ENCODE measurements at regions not wholly inside any gene's neighbourhood (a gene's known extent, or its start where the extent isn't known, plus 50 kb on each side); places are given as distances from the start of the nearest gene placed in this dataset.
A peak's percentile ranks its signal among the peaks of the same experiment; 100 is the strongest.
"Not testable (repeated sequence)": the region's sequence is repeated elsewhere in the genome, so short reads cannot be mapped to it uniquely, and the experiment has no call there.

- ChIA-PET POLR2A (ENCODE audit: low non-redundant PET) (no interaction called here), CTCF (no interaction called here)
- H3K27ac ChIP-seq, result no peak overlapping the region
- TF ChIP-seq CTCF (conservative IDR thresholded peaks at IDR 0.05; ENCODE audit: low read depth), result no peak
- DNase-seq (ENCODE audit: low spot score), result no peak
Measured at GRCh38 chr10:28095791-28096378, 97.0 kb upstream of the ODAD2 start.

- POLR2A ChIA-PET (ENCODE audit: low non-redundant PET), result no interaction called here
Measured at GRCh38 chr10:28094121-28094520, 95.2 kb upstream of the ODAD2 start.

GRCh38 chr10:28091913-28092312 is 93.0 kb upstream of the ODAD2 start:
- TF ChIP-seq CTCF (conservative IDR thresholded peaks at IDR 0.05; ENCODE audit: low read depth), result no peak
- DNase-seq (ENCODE audit: low spot score), result no peak
- no peak overlapping the region for H3K27ac ChIP-seq
- ChIA-PET POLR2A (ENCODE audit: low non-redundant PET) (no interaction called here), CTCF (no interaction called here)

More at GRCh38 chr10:28094121-28094520, 95.2 kb upstream of the ODAD2 start:
- H3K27ac ChIP-seq, result no peak overlapping the region
- no peak for DNase-seq (ENCODE audit: low spot score)
- CTCF ChIA-PET, result no interaction called here
- no peak for TF ChIP-seq CTCF (conservative IDR thresholded peaks at IDR 0.05; ENCODE audit: low read depth)

GRCh38 chr10:28090506-28090905 is 91.6 kb upstream of the ODAD2 start:
- ChIA-PET POLR2A (ENCODE audit: low non-redundant PET) (no interaction called here), CTCF (interaction anchor here (0.6 kb wide), 1 partner anchor 695 kb away, joined by 4 read pairs; no protein-coding TSS in a partner anchor)
- DNase-seq (ENCODE audit: low spot score), result no peak
- H3K27ac ChIP-seq, result no peak overlapping the region
- TF ChIP-seq CTCF (conservative IDR thresholded peaks at IDR 0.05; ENCODE audit: low read depth), result no peak

- peak overlapping the region; percentile 85 for H3K27ac ChIP-seq
- ChIA-PET CTCF (interaction anchor here (0.5 kb wide), 1 partner anchor 83 kb away, joined by 4 read pairs; no protein-coding TSS in a partner anchor), POLR2A (ENCODE audit: low non-redundant PET) (interaction anchor here (0.8 kb wide), 1 partner anchor 35 kb away, joined by 6 read pairs; no protein-coding TSS in a partner anchor)
- no peak for TF ChIP-seq CTCF (conservative IDR thresholded peaks at IDR 0.05; ENCODE audit: low read depth)
- peak; percentile 72 for DNase-seq (ENCODE audit: low spot score)
Measured at GRCh38 chr10:28089467-28089866, 90.6 kb upstream of the ODAD2 start.

- peak overlapping the region; percentile 85 for H3K27ac ChIP-seq
- no peak for TF ChIP-seq CTCF (conservative IDR thresholded peaks at IDR 0.05; ENCODE audit: low read depth)
- DNase-seq (ENCODE audit: low spot score), result peak; percentile 76
- ChIA-PET CTCF (no interaction called here), POLR2A (ENCODE audit: low non-redundant PET) (no interaction called here)
Measured at GRCh38 chr10:28087661-28088351, 88.9 kb upstream of the ODAD2 start.

GRCh38 chr10:28085760-28086159 is 86.9 kb upstream of the ODAD2 start:
- CTCF ChIA-PET; H3K27ac ChIP-seq; POLR2A ChIA-PET (ENCODE audit: low non-redundant PET); DNase-seq (ENCODE audit: low spot score): not testable (repeated sequence)
